IPS-18c (cell line): ENCODE measurements at regions not wholly inside any gene's neighbourhood (a gene's known extent, or its start where the extent isn't known, plus 50 kb on each side); places are given as distances from the start of the nearest gene placed in this dataset.
"Not testable (repeated sequence)": the region's sequence is repeated elsewhere in the genome, so short reads cannot be mapped to it uniquely, and the experiment has no call there.

Source experiments
- H3K4me3 ChIP-seq: 2 replicates; pipeline ENCODE4 v1.7.0; 2013; ENCODE audit warnings: low read depth, mild to moderate bottlenecking, low read length, moderate library complexity; ENCODE audit not compliant: insufficient read depth
- H3K9me3 ChIP-seq: one replicate; pipeline ENCODE4 v1.6.1; 2013; ENCODE audit warnings: mild to moderate bottlenecking, low read length, moderate library complexity; ENCODE audit not compliant: control insufficient read depth, insufficient read depth

DNA sequence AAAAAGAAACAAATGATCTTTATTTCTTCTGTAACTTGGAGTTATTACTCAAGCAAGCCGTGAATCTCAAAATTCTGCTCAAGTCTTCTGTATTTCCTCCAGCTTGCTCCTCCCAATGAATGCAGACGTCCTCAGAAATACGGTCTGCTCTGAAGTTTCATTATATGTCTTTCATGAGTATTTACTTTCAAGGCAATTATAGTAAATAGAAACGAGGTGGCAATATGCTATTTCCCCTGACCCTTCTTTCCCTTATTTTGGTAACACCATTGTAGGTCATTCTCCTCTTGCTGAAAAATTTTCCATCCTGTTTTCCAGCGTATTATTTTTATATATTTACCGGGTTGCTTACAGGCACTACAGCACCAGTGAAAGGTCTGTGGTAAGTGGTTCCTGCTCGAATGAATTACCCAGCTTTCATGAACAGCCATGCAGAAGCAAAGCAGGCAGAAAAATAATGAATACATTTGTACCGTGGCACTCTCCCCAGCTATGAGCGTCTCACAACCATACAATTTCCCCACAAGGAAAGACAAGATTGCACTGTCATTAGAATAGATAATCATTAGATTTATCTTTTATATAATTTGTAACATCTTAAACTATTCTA is 350.9 kb upstream of the PKN2 start:
- Histone ChIP-seq H3K9me3 (no peaks in the 10 kb centered on the region), H3K4me3 (no peak overlapping the region)

DNA sequence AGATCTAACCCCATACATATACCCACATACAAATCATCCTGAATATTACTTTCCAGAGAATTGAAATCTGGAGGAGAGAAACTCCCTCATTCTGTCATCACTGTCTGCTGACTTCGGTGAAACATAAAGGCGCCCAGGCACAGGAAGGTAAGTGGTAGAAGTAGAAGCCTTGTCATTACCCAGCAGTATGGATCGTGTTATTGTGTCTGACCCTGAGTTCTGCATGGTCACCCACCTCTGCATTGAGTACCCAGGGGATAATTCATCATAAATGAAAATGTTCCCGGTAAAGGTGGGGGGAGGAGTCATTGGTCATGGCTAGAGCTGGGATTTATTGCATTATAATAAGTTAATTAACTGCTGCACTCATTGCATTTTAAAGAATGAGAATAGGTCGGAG is 342.6 kb upstream of the PKN2 start:
- no peaks in the 10 kb centered on the region for H3K9me3 ChIP-seq
- H3K4me3 ChIP-seq, result no peak overlapping the region

GRCh38 chr1:88342081-88342480 is 342.0 kb upstream of the PKN2 start:
- not testable (repeated sequence) for H3K4me3 ChIP-seq, H3K9me3 ChIP-seq

GRCh38 chr1:88350648-88351047 is 333.4 kb upstream of the PKN2 start:
- Histone ChIP-seq H3K9me3 (no peaks in the 10 kb centered on the region), H3K4me3 (no peak overlapping the region)

DNA sequence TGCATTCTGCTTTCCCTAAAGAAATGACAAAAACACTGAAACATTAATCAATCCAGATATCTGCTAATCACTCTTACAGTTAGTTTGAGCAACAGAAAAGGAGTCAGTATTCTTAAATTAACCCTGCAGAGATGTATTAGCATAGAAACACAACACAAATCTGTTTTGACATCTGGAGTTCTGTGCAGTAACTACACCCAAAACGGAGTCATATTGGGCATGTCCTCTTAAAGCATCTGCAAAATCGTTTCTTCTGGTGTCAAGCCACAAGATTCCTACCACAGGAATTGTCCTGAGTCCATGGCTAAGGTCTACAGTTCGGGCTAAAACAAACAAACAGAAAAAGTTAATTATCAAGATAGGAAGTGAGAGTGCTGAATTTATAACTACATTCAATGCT is 332.1 kb upstream of the PKN2 start:
- no peak overlapping the region for H3K4me3 ChIP-seq
- no peaks in the 10 kb centered on the region for H3K9me3 ChIP-seq

DNA sequence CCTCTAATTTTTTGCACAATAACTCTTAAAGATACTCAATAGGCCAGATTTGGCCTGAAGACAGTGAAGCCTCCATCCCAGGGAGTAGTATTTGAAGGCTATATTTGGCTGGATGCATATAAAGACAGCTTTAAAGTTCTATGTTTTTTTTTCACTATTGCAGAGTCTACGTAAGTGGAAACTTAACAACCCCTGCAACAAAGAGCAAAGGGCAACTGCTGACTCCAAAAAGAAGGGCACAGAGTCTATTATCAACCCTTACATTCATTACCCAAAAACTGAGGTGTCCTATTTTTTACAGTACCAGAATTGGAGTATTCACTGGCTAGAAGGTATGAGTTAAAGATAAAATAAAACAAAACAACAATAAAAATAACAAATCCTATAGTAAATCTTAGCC is 329.8 kb upstream of the PKN2 start:
- Histone ChIP-seq H3K9me3 (no peaks in the 10 kb centered on the region), H3K4me3 (no peak overlapping the region)

DNA sequence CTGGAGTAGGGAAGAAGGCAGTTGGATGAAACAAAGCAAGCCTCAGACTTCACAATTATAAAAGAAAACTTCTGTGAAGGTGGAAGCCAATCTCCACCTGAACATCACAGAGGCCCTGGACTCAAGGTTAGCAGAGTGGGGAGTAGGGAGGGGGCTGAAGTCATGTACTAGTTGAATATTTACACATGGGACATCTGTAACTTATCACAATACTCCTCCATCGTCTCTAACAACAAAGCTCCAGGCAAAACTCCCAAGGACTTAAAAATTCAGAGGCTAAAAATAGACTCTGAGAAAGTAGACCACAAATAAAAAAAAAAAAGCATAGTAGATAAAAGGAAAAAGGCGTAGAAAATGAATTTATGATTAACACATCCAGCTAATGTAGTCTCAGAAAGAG is 326.3 kb upstream of the PKN2 start:
- no peak overlapping the region for H3K4me3 ChIP-seq
- H3K9me3 ChIP-seq, result no peaks in the 10 kb centered on the region

DNA sequence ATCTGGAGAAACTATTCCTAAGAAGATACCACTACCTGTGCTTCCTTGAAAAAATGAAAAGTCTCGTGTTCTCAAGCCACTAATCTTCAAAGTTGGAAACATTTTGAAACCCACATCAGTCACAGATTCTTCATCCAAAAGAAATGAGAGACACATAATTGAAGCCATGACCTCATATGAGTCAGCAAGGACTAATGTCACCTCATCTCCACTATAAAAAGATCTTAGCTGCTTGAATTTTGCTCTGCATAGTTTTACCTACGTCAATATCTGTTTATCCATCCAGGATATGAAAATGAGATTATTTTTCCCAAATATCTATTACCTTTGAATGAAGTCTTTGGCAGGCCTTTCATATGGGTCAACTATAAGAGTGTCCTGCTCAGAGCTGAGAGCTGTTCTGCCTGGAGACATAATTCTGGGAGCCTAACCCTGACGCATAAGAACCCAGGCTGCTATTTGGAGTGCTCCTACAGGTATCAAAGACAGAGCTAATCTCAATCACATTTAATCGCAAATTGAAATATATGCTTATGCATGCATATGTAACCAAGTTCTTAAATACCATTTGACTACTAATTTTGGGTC is 312.5 kb upstream of the PKN2 start:
- Histone ChIP-seq H3K4me3 (no peak overlapping the region), H3K9me3 (no peaks in the 10 kb centered on the region)

GRCh38 chr1:88375977-88376376 is 308.1 kb upstream of the PKN2 start:
- no peaks in the 10 kb centered on the region for H3K9me3 ChIP-seq

GRCh38 chr1:88376421-88376820 is 307.7 kb upstream of the PKN2 start:
- H3K9me3 ChIP-seq, result no peaks in the 10 kb centered on the region
- H3K4me3 ChIP-seq, result no peak overlapping the region

More at GRCh38 chr1:88375977-88376376, 308.1 kb upstream of the PKN2 start:
- H3K4me3 ChIP-seq, result no peak overlapping the region

- H3K9me3 ChIP-seq, result no peaks in the 10 kb centered on the region
- H3K4me3 ChIP-seq, result no peak overlapping the region
Observed at GRCh38 chr1:88378560-88378959, 305.5 kb upstream of the PKN2 start.

- no peaks in the 10 kb centered on the region for H3K9me3 ChIP-seq
- H3K4me3 ChIP-seq, result no peak overlapping the region
Observed at GRCh38 chr1:88394958-88395357, 289.1 kb upstream of the PKN2 start.

- no peak overlapping the region for H3K4me3 ChIP-seq
- H3K9me3 ChIP-seq, result no peaks in the 10 kb centered on the region
Observed at GRCh38 chr1:88398338-88398737, 285.7 kb upstream of the PKN2 start.

DNA sequence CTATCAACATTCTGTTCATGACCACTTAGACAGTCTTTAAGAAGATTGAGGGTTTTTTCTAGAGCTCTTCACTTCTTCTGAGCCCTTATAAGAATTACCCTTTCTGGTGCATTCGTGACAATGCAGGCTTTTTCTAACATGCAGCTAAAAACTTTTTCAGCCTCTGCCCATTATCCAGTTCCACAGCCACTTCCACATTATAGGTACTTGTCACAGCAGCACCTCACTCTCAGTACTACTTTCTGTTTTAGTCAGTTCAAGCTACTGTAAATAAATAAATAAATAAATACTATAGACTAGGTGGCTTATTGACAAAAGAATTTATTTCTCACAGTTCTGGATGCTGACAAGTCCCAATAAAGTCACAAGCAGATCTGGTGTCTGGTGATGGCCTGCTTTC is 284.4 kb upstream of the PKN2 start:
- Histone ChIP-seq H3K4me3 (no peak overlapping the region), H3K9me3 (no peaks in the 10 kb centered on the region)

DNA sequence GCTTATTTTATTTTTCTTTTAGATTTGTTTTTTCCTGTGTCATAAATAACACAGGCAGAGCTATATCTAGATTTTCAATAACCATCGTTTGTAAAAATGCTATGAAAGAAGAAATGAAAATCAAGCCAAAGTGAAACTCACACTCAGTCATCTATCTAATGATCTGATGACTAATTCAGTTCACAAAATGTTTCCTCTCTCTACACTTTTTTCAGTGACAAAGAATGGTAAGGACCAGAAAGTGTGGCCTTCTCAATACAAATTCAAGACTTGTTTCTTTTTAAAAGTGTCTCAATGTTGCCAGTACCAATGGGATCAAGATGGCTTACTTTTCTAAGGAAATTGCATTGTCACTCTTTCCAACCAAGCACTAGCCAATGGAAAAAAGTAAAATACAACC is 282.8 kb upstream of the PKN2 start:
- Histone ChIP-seq H3K4me3 (no peak overlapping the region), H3K9me3 (no peaks in the 10 kb centered on the region)

- no peaks in the 10 kb centered on the region for H3K9me3 ChIP-seq
- no peak overlapping the region for H3K4me3 ChIP-seq
Observed at GRCh38 chr1:88404582-88404981, 279.5 kb upstream of the PKN2 start.

- H3K4me3 ChIP-seq, result no peak overlapping the region
- H3K9me3 ChIP-seq, result no peaks in the 10 kb centered on the region
Observed at GRCh38 chr1:88407248-88407647, 276.8 kb upstream of the PKN2 start.

DNA sequence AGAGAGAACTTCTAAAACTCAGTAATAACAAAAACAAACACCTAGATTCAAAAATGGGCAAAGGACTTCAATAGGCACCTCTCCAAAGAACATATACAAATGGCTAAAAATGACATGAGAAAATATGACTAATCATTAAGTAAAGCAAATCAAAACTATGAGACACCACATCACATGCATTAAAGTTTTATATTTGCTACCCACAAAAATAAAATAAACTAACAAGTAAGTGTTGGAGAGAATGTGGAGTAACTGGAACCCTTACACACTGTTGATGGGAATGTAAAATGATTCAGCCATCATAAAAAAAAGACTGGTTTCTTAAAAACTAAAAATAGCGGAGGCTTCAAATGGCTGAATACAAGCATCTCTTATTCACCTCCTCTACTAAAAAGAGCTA is 262.1 kb upstream of the PKN2 start:
- H3K4me3 ChIP-seq, result no peak overlapping the region
- no peaks in the 10 kb centered on the region for H3K9me3 ChIP-seq

DNA sequence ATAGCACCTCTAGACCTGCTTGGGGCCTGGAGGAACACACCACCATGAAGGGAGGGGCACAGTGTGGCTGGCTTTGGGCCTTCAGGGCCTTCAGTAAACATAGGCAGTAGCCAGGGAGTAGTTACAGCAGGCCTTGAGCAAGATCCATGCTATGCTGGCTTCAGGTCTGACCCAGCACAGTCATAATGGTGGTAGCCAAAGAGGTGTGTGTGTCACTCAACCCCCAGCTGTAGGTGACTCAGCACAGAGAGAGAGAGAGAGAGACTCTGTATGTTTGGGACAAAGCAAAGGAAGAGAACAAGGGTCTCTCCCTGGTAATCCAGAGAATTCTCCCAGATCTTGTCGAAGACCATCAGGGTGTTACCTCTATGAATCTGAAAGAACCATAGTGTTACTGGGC is 250.5 kb upstream of the PKN2 start:
- Histone ChIP-seq H3K9me3 (peaks cover 2% of the 10 kb centered on the region), H3K4me3 (no peak overlapping the region)
